Ovary (tissue), 7 donors: ENCODE measurements at regions not wholly inside any gene's neighbourhood (a gene's known extent, or its start where the extent isn't known, plus 50 kb on each side); places are given as distances from the start of the nearest gene placed in this dataset.

ENCODE experiments used
- DNase-seq, 5 donors: peaks; one replicate each; pipeline ENCODE4 v3.0.0-alpha.2; 2019 to 2020
- H3K27ac ChIP-seq, 2 donors: fragments of 200-600 bp; one replicate each; pipeline versions ENCODE4 v1.5.1 to v1.8.0; 2019 to 2022
- H3K27me3 ChIP-seq: fragments of 200-600 bp; one replicate; pipeline ENCODE4 v1.8.0; 2022
- H3K36me3 ChIP-seq: fragments of 200-600 bp; sonication (generic); one replicate; pipeline ENCODE4 v1.5.1; 2019
- H3K4me1 ChIP-seq: one replicate; pipeline ENCODE4 v1.8.1; 2013; ENCODE audit warnings: mild to moderate bottlenecking, moderate library complexity; ENCODE audit not compliant: insufficient read depth
- H3K4me3 ChIP-seq: fragments of 200-600 bp; sonication (generic); one replicate; pipeline ENCODE4 v1.5.1; 2017
- H3K9me3 ChIP-seq, 2 donors: fragments of 200-600 bp in 1 of 2; sonication (generic) in 1 of 2; one replicate each; pipeline versions ENCODE4 v1.5.1 to v1.8.1; 2013 to 2019; ENCODE audit warnings: mild to moderate bottlenecking in 1 of 2, moderate library complexity in 1 of 2
- EP300 ChIP-seq: sonication (generic); formaldehyde crosslinking; IDR thresholded peaks from one replicate; pipeline ENCODE4 v1.6.1; 2017; ENCODE audit warnings: antibody characterized with exemption
- POLR2A ChIP-seq: fragments of 450-650 bp; IDR thresholded peaks from one replicate; pipeline ENCODE4 v1.6.1; 2017; ENCODE audit warnings: antibody characterized with exemption, mild to moderate bottlenecking, moderate library complexity
- WGBS, 3 donors: extraction: QIAGEN DNeasy Blood & Tissue Kit in 1 of 3; methylation state at CpG; one replicate each; pipeline versions ENCODE4 v1.1.5 to v1.1.7; 2013 to 2017; 5-methylcytosine and 5-hydroxymethylcytosine counted together
- intact Hi-C, 4 donors: fragments of 100-400 bp; cut with DNase I; formaldehyde crosslinking; loops; one replicate each; pipeline versions ENCODE4 v1.11.0 to v1.15.1; 2022 to 2023
- TF ChIP-seq, protein P1 (sequence below), 3 donors: fragments of 450-650 bp in 2 of 3; fragments of 200-600 bp in 1 of 3; IDR thresholded peaks; one replicate each; pipeline versions ENCODE4 v1.5.1 to v1.8.0; 2016 to 2022; ENCODE audit warnings: antibody characterized with exemption in 3 of 3, mild to moderate bottlenecking in 1 of 3
- donor health status: DM: no; HTN: no; CAD: no; lungs with moderate emphysema.
- donor health status: DM: no; HTN: no; CAD: no.
- donor health status: Bipolar disorder and iron deficiency.
- donor health status: DM: no; HTN: no; CAD: no.
- donor health status: DM: yes; HTN: yes; CAD: no.

DNA sequence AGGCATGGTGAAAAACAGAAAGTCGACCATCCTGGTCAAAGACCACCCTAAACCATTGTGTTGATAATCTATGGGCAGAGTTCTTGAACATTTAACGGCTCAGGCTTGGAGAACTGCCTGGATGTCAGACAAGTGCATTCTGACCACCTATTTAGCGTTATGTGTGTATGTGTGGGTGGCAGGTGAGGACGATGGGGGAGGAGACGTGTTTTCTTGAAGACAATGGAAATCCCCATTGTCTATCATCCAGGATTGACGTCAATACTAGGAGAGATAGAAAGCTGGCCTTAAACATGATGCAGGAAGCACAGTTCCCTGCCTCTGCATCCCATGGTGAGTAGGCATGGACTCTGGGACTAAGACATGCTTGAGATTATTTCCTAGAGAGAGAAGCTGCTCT is 157.4 kb upstream of the MAF start:
- H3K27me3 ChIP-seq: no peaks in the 10 kb centered on the region
- TF ChIP-seq, protein P1, sequence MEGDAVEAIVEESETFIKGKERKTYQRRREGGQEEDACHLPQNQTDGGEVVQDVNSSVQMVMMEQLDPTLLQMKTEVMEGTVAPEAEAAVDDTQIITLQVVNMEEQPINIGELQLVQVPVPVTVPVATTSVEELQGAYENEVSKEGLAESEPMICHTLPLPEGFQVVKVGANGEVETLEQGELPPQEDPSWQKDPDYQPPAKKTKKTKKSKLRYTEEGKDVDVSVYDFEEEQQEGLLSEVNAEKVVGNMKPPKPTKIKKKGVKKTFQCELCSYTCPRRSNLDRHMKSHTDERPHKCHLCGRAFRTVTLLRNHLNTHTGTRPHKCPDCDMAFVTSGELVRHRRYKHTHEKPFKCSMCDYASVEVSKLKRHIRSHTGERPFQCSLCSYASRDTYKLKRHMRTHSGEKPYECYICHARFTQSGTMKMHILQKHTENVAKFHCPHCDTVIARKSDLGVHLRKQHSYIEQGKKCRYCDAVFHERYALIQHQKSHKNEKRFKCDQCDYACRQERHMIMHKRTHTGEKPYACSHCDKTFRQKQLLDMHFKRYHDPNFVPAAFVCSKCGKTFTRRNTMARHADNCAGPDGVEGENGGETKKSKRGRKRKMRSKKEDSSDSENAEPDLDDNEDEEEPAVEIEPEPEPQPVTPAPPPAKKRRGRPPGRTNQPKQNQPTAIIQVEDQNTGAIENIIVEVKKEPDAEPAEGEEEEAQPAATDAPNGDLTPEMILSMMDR (IDR thresholded peaks at IDR 0.05): no peak
- TF ChIP-seq POLR2A (no peak), EP300 (no peak)
- H3K9me3 ChIP-seq: no peaks in the 10 kb centered on the region
- intact Hi-C loops: loop anchor here in 1 of 4 donors (10.0 kb wide), 1 partner anchor 153 kb away; the partner anchor contains the start of gene MAF
- no peak overlapping the region for H3K27ac ChIP-seq
- DNase-seq: no peak
- no peaks in the 10 kb centered on the region for H3K36me3 ChIP-seq
- H3K4me1 ChIP-seq: peaks cover 4% of the 10 kb centered on the region
- H3K4me3 ChIP-seq: no peak overlapping the region
- 75 to 95% (median 79%) methylated on average over 6 of the region's 6 CpGs for WGBS, 3 donors

DNA sequence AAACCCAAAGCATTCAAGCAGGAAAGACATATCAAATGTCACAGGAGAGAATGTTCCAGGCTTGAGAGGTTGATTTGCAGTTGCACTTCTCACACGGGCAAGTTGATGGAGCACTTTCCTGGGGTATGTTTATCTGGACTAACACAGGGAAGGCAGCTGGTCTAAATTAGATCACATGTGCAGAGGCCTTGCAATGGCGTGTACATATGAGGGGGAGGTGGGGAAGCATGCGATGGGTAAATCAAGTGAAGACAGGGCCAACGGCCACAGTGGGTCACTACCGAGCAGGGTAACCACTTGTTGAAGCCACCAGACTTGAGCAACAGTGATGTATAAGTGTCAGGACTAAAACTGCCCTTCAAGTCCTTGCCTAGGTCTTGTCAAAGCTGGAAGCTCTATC is 156.6 kb upstream of the MAF start:
- Histone ChIP-seq H3K27ac (no peak overlapping the region), H3K4me3 (no peak overlapping the region), H3K4me1 (peaks cover 4% of the 10 kb centered on the region), H3K27me3 (no peaks in the 10 kb centered on the region), H3K9me3 (no peaks in the 10 kb centered on the region), H3K36me3 (no peaks in the 10 kb centered on the region)
- TF ChIP-seq, protein P1 (IDR thresholded peaks at IDR 0.05): no peak
- TF ChIP-seq EP300 (no peak), POLR2A (no peak)
- no peak for DNase-seq
- 90 to 93% (median 91%) methylated on average over 5 of the region's 5 CpGs for WGBS, 3 donors
- intact Hi-C loops: loop anchor here in 1 of 4 donors (10.0 kb wide), 1 partner anchor 152 kb away; the partner anchor contains the start of gene MAF

DNA sequence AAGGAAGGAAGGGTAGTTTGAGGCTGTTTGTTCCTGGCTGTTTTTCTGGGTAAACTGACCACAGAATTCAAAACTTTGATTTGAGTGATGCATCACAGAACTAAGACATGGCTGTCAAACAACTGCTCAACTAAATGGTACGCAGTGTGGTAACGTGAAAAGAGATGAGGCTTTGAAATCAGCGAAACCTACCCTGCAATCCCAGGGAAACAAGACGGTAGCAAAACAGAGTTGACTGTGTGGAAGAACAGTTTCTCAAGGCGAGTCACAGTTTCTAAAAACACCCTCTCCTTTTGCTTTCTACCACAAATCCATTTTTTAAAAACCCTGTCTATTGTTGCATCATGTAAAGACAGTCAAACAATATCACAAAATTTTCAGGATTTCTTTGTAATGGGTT is 156.0 kb upstream of the MAF start:
- intact Hi-C loops: loop anchor here in 1 of 4 donors (10.0 kb wide), 1 partner anchor 152 kb away; the partner anchor contains the start of gene MAF
- 77 to 94% (median 92%) methylated on average over 5 of the region's 5 CpGs for WGBS, 3 donors
- H3K27ac ChIP-seq: no peak overlapping the region
- no peak overlapping the region for H3K4me3 ChIP-seq
- DNase-seq: no peak
- no peaks in the 10 kb centered on the region for H3K36me3 ChIP-seq
- no peaks in the 10 kb centered on the region for H3K27me3 ChIP-seq
- peaks cover 4% of the 10 kb centered on the region for H3K4me1 ChIP-seq
- TF ChIP-seq, protein P1 (IDR thresholded peaks at IDR 0.05): no peak
- TF ChIP-seq EP300 (no peak), POLR2A (no peak)
- H3K9me3 ChIP-seq: no peaks in the 10 kb centered on the region

DNA sequence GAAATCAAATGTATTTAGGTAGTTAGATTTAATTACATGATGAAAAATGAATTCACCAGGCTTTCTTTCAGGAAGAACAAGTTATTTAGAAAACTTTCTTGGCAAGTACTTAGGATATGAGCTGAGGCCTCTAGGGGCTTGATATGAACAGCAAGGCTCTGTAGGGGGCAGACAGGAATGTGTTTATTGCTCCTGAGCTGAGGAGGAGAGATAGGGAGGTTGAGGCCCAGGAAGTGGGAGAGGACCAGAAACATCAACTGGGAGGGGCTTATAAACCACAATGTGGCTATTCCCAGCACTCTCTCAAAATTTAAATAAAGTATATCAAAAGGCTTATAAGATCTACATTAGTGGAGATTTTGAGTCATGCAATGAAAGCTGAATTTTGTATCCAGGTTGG is 154.0 kb upstream of the MAF start:
- peaks cover 4% of the 10 kb centered on the region for H3K4me1 ChIP-seq
- H3K4me3 ChIP-seq: no peak overlapping the region
- no peaks in the 10 kb centered on the region for H3K27me3 ChIP-seq
- no peaks in the 10 kb centered on the region for H3K9me3 ChIP-seq
- TF ChIP-seq, protein P1 (IDR thresholded peaks at IDR 0.05): no peak
- TF ChIP-seq POLR2A (no peak), EP300 (no peak)
- H3K36me3 ChIP-seq: no peaks in the 10 kb centered on the region
- peak overlapping the region; percentile 30 to 59 for H3K27ac ChIP-seq
- intact Hi-C loops: loop anchor here in 1 of 4 donors (10.0 kb wide), 1 partner anchor 150 kb away; the partner anchor contains the start of gene MAF
- DNase-seq: no peak
